KMS-11 (cell line): ENCODE measurements at regions not wholly inside any gene's neighbourhood (a gene's known extent, or its start where the extent isn't known, plus 50 kb on each side); places are given as distances from the start of the nearest gene placed in this dataset.

Experiments
- H2AFZ ChIP-seq: fragments of 200-600 bp; sonication (generic); 2 replicates; pipeline ENCODE4 v1.6.1; 2016; ENCODE audit warnings: antibody characterized with exemption, mixed run types, low read depth
- H3K27ac ChIP-seq: fragments of 200-600 bp; sonication (generic); 2 replicates; pipeline ENCODE4 v1.6.1; 2016; ENCODE audit warnings: mild to moderate bottlenecking, mixed run types
- H3K27me3 ChIP-seq: fragments of 200-600 bp; sonication (generic); 2 replicates; pipeline ENCODE4 v1.6.1; 2017; ENCODE audit warnings: mild to moderate bottlenecking, low read depth, mixed run types, moderate library complexity; ENCODE audit not compliant: insufficient read depth
- H3K36me3 ChIP-seq: fragments of 200-600 bp; sonication (generic); 2 replicates; pipeline ENCODE4 v1.6.1; 2017; ENCODE audit warnings: mild to moderate bottlenecking, mixed run types; ENCODE audit not compliant: insufficient read depth
- H3K4me1 ChIP-seq: fragments of 200-600 bp; sonication (generic); 2 replicates; pipeline ENCODE4 v1.6.1; 2016; ENCODE audit warnings: mild to moderate bottlenecking, low read depth, mixed run types; ENCODE audit not compliant: poor library complexity, severe bottlenecking
- H3K4me2 ChIP-seq: fragments of 200-600 bp; sonication (generic); 2 replicates; pipeline ENCODE4 v1.7.0; 2016; ENCODE audit warnings: mild to moderate bottlenecking, mixed run types
- H3K4me3 ChIP-seq: fragments of 200-600 bp; sonication (generic); IDR thresholded peaks from 2 replicates; pipeline ENCODE4 v1.6.1; 2017; ENCODE audit warnings: low read depth, low read length, mixed read lengths; ENCODE audit not compliant: insufficient read depth
- H3K79me2 ChIP-seq: fragments of 200-600 bp; sonication (generic); 2 replicates; pipeline ENCODE4 v1.6.1; 2016; ENCODE audit warnings: low read depth, mixed run types; ENCODE audit not compliant: insufficient read depth
- H3K9ac ChIP-seq: fragments of 200-600 bp; sonication (generic); 2 replicates; pipeline ENCODE4 v1.6.1; 2016; ENCODE audit warnings: mild to moderate bottlenecking, mixed run types
- H4K20me1 ChIP-seq: fragments of 200-600 bp; sonication (generic); 2 replicates; pipeline ENCODE4 v1.6.1; 2016; ENCODE audit warnings: mild to moderate bottlenecking, mixed run types; ENCODE audit not compliant: insufficient read depth
- CTCF ChIP-seq: fragments of 200-600 bp; sonication (generic); conservative IDR thresholded peaks from 2 replicates; pipeline ENCODE4 v1.6.1; 2017; ENCODE audit warnings: low read depth, mild to moderate bottlenecking, antibody characterized with exemption, low read length, moderate library complexity, mixed read lengths

- TF ChIP-seq CTCF: no peak
Observed at GRCh38 chr4:104128031-104128849, 366.5 kb downstream of the CXXC4 start.

GRCh38 chr4:104123021-104123420 is 371.7 kb downstream of the CXXC4 start:
- Histone ChIP-seq H3K4me3 (no peak overlapping the region), H3K4me1 (no peaks in the 10 kb centered on the region), H3K4me2 (no peak overlapping the region), H3K79me2 (no peaks in the 10 kb centered on the region), H3K27ac (no peak overlapping the region), H2AFZ (no peak overlapping the region), H3K9ac (no peak overlapping the region), H4K20me1 (no peaks in the 10 kb centered on the region), H3K36me3 (no peaks in the 10 kb centered on the region), H3K27me3 (no peaks in the 10 kb centered on the region)
- TF ChIP-seq CTCF: no peak

More at GRCh38 chr4:104128031-104128849, 366.5 kb downstream of the CXXC4 start:
- Histone ChIP-seq H3K9ac (no peak overlapping the region), H3K4me2 (no peak overlapping the region), H3K27me3 (no peaks in the 10 kb centered on the region), H3K79me2 (no peaks in the 10 kb centered on the region), H3K36me3 (no peaks in the 10 kb centered on the region), H3K27ac (no peak overlapping the region), H4K20me1 (no peaks in the 10 kb centered on the region), H2AFZ (no peak overlapping the region), H3K4me3 (no peak overlapping the region), H3K4me1 (no peaks in the 10 kb centered on the region)

GRCh38 chr4:104117776-104118175 is 376.9 kb downstream of the CXXC4 start:
- no peaks in the 10 kb centered on the region for H3K36me3 ChIP-seq
- no peaks in the 10 kb centered on the region for H3K4me1 ChIP-seq
- no peak overlapping the region for H3K4me3 ChIP-seq
- no peaks in the 10 kb centered on the region for H4K20me1 ChIP-seq
- no peak overlapping the region for H3K27ac ChIP-seq
- no peak overlapping the region for H3K9ac ChIP-seq
- TF ChIP-seq CTCF: no peak
- no peaks in the 10 kb centered on the region for H3K27me3 ChIP-seq
- H2AFZ ChIP-seq: no peak overlapping the region
- no peaks in the 10 kb centered on the region for H3K79me2 ChIP-seq
- H3K4me2 ChIP-seq: no peak overlapping the region

- H3K9ac ChIP-seq: no peak overlapping the region
- H3K4me2 ChIP-seq: no peak overlapping the region
- no peaks in the 10 kb centered on the region for H4K20me1 ChIP-seq
- H2AFZ ChIP-seq: no peak overlapping the region
- no peak for TF ChIP-seq CTCF
- H3K27me3 ChIP-seq: no peaks in the 10 kb centered on the region
- no peaks in the 10 kb centered on the region for H3K4me1 ChIP-seq
- no peaks in the 10 kb centered on the region for H3K36me3 ChIP-seq
- H3K4me3 ChIP-seq: no peak overlapping the region
- H3K79me2 ChIP-seq: no peaks in the 10 kb centered on the region
- no peak overlapping the region for H3K27ac ChIP-seq
Observed at GRCh38 chr4:104113850-104114249, 380.8 kb downstream of the CXXC4 start.
